Epithelial cell of proximal tubule (primary cell): ENCODE measurements at regions not wholly inside any gene's neighbourhood (a gene's known extent, or its start where the extent isn't known, plus 50 kb on each side); places are given as distances from the start of the nearest gene placed in this dataset.

ENCODE experiments used
- DNase-seq: peaks from one replicate; pipeline ENCODE4 v3.0.0-alpha.2; 2011; ENCODE audit warnings: low read depth
- H3K4me3 ChIP-seq: 2 replicates; pipeline ENCODE4 v1.5.1; 2011; ENCODE audit warnings: low read depth, mild to moderate bottlenecking, low read length
- TF ChIP-seq, protein P1 (sequence below): conservative IDR thresholded peaks from 2 replicates; pipeline ENCODE4 v1.5.1; 2012; ENCODE audit warnings: low read depth, mild to moderate bottlenecking, low read length

GRCh38 chr1:219358080-219358479 is 184.4 kb downstream of the LYPLAL1 start:
- DNase-seq = no peak
- H3K4me3 ChIP-seq = no peak overlapping the region
- TF ChIP-seq, protein P1, sequence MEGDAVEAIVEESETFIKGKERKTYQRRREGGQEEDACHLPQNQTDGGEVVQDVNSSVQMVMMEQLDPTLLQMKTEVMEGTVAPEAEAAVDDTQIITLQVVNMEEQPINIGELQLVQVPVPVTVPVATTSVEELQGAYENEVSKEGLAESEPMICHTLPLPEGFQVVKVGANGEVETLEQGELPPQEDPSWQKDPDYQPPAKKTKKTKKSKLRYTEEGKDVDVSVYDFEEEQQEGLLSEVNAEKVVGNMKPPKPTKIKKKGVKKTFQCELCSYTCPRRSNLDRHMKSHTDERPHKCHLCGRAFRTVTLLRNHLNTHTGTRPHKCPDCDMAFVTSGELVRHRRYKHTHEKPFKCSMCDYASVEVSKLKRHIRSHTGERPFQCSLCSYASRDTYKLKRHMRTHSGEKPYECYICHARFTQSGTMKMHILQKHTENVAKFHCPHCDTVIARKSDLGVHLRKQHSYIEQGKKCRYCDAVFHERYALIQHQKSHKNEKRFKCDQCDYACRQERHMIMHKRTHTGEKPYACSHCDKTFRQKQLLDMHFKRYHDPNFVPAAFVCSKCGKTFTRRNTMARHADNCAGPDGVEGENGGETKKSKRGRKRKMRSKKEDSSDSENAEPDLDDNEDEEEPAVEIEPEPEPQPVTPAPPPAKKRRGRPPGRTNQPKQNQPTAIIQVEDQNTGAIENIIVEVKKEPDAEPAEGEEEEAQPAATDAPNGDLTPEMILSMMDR = no peak

- DNase-seq = no peak
- no peak overlapping the region for H3K4me3 ChIP-seq
- TF ChIP-seq, protein P1 = no peak
Observed at GRCh38 chr1:219354962-219355361, 181.3 kb downstream of the LYPLAL1 start.

DNA sequence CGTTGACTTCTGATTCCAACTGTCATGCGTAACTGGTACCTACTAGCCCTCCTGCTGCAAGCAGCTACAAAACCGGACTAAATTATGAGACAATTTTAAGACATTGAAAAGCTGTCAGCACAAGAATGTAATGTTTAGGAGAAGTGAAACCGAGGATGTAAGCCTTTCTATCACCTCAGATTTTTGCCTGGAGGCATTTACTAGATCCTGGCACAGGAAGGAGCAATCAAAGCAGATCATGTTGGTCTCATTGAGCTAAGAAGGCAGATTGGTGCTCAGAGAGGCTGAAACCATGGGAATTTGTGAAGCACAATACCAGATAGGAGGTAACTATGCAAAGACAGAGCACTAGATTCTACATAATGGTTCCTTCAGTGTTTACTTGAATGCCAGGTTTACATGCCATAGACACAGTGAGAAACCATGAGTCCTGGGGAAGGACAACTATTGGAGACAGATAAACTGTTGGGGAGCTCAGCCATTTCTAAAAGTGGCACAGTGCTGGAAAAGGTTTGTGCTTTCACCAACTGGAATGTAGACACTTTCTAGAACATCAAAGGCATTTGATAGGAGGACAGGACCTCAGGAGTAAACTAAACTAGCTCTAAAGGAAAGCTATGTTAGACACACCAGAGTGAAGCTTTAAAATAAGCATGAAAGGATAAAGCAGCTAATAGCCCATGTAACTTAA is 179.4 kb downstream of the LYPLAL1 start:
- no peak for DNase-seq
- H3K4me3 ChIP-seq = no peak overlapping the region
- TF ChIP-seq, protein P1 = no peak

DNA sequence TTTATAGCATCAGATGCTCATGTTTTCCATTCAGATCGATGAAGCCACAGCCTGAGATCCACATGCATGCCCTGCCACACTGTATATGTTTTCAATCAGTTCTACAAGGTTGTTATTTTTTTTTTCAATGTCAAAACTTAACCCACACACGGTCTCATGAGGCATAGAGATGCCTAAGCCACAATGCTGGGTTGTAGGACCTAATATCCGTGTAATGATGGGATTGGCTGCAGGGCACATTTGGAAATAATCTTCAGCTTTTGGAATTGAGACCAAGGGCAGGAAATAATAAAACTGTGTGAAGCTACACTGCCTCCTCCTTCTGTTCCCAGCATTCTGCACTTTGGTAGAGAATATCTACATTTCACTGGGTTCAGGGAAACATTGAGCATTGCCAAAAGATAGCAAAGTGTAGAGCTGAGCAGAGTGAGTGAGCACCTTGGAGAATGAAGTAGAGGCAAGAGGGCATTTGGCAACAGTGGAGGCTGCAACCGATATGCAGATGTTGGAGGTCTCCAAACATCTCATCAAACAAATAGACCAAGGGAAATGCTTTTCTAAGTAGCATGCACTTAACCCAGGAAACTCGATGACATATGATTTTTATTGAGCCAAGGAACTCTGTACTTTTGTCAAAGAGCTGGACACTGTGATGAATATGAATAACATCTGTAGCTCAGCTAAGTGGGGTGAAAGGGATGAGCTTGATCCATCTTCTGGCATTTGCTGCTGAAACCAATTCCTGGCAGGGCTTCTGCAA is 176.7 kb downstream of the LYPLAL1 start:
- DNase-seq = no peak
- H3K4me3 ChIP-seq = no peak overlapping the region
- TF ChIP-seq, protein P1 = no peak

DNA sequence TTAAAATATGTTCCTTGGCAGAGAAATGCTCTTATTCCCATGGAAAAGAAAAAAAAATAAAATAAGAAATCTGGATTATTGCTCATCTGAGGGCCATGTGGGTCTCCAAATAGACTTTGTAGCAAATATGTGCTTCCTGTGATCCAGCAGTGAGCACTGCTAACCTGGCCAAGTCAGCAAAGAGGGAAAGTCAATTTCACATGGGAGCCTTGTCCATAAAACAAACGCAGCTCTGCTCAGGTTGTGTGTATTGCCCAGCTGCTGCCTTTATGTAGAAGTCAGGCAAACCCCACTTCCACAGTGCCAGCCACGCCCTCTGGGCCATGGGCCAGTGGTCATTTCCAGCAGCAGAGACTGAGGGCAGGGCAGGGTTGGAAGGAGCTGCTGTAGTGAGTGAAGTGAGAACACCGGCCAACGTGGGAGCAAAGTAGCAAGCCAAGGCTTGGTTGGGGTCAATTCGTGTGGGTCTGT is 174.3 kb downstream of the LYPLAL1 start:
- H3K4me3 ChIP-seq = no peak overlapping the region
- TF ChIP-seq, protein P1 = no peak
- DNase-seq = no peak

DNA sequence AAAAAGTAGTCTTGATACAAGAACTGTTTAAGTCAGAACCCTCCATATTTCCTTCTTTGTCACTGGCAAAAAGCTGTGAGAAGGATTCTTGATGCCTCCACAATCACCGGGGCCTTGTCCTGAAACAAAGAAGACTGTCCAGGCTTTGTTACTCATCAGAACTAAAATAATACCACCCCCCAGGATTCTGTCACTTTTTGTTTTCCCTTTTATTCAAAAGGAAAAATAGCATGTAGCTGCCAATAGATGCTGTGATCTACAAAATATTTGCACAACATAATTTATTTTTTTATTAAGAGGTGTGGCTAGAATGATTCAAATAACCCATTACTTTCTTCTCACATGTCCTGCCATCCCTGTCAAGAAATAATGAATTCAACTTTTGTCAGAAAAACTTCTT is 173.7 kb downstream of the LYPLAL1 start:
- H3K4me3 ChIP-seq = no peak overlapping the region
- no peak for DNase-seq
- TF ChIP-seq, protein P1 = no peak
